ENCODE measurements at regions not wholly inside any gene's neighbourhood (a gene's known extent, or its start where the extent isn't known, plus 50 kb on each side); places are given as distances from the start of the nearest gene placed in this dataset.
"Not testable (repeated sequence)": the region's sequence is repeated elsewhere in the genome, so short reads cannot be mapped to it uniquely, and the experiment has no call there.

GRCh38 chr6:141541581-141542324, 591.0 kb upstream of the GJE1 start:
- H3K36me3 Mint-ChIP-seq (ENCODE audit: low read depth), result no peaks in the 10 kb centered on the region
- no peak for ATAC-seq
- no peak overlapping the region for H3K27ac Mint-ChIP-seq

GRCh38 chr6:141540207-141540606, 592.5 kb upstream of the GJE1 start:
- DNase-seq, result no peak
- Mint-ChIP-seq H3K4me3 (no peak overlapping the region), H3K27me3 (no peaks in the 10 kb centered on the region), H3K27ac (no peak overlapping the region), H3K36me3 (ENCODE audit: low read depth) (no peaks in the 10 kb centered on the region), H3K4me1 (peaks cover 5% of the 10 kb centered on the region)
- H3K9me3 ChIP-seq (ENCODE audit: control insufficient read depth, low read length, poor library complexity, severe bottlenecking), result no peaks in the 10 kb centered on the region
- no peak for ATAC-seq

More at GRCh38 chr6:141541581-141542324, 591.0 kb upstream of the GJE1 start:
- Mint-ChIP-seq H3K4me3 (no peak overlapping the region), H3K4me1 (peaks cover 5% of the 10 kb centered on the region), H3K27me3 (no peaks in the 10 kb centered on the region)
- no peak for DNase-seq
- H3K9me3 ChIP-seq (ENCODE audit: control insufficient read depth, low read length, poor library complexity, severe bottlenecking), result no peaks in the 10 kb centered on the region

- no peaks in the 10 kb centered on the region for H3K27me3 Mint-ChIP-seq
- ATAC-seq, result no peak
- no peak overlapping the region for H3K4me3 Mint-ChIP-seq
- H3K4me1 Mint-ChIP-seq, result peaks cover 5% of the 10 kb centered on the region
- H3K9me3 ChIP-seq (ENCODE audit: control insufficient read depth, low read length, poor library complexity, severe bottlenecking), result no peaks in the 10 kb centered on the region
- DNase-seq, result no peak
- H3K36me3 Mint-ChIP-seq (ENCODE audit: low read depth), result no peaks in the 10 kb centered on the region
- no peak overlapping the region for H3K27ac Mint-ChIP-seq
These were observed 593.1 kb upstream of the GJE1 start for GRCh38 chr6:141539617-141540016.

GRCh38 chr6:141532211-141532610, 600.5 kb upstream of the GJE1 start:
- Mint-ChIP-seq H3K27ac (no peak overlapping the region), H3K4me1 (no peaks in the 10 kb centered on the region), H3K36me3 (ENCODE audit: low read depth) (no peaks in the 10 kb centered on the region), H3K27me3 (no peaks in the 10 kb centered on the region), H3K4me3 (no peak overlapping the region)
- DNase-seq, result no peak
- no peak for ATAC-seq
- no peaks in the 10 kb centered on the region for H3K9me3 ChIP-seq (ENCODE audit: control insufficient read depth, low read length, poor library complexity, severe bottlenecking)

GRCh38 chr6:141531040-141531439, 601.7 kb upstream of the GJE1 start:
- H3K9me3 ChIP-seq (ENCODE audit: control insufficient read depth, low read length, poor library complexity, severe bottlenecking), result no peaks in the 10 kb centered on the region
- Mint-ChIP-seq H3K27ac (no peak overlapping the region), H3K4me3 (no peak overlapping the region), H3K4me1 (no peaks in the 10 kb centered on the region), H3K36me3 (ENCODE audit: low read depth) (no peaks in the 10 kb centered on the region), H3K27me3 (no peaks in the 10 kb centered on the region)
- ATAC-seq, result no peak
- no peak for DNase-seq

- no peak for DNase-seq
- Mint-ChIP-seq H3K4me3 (no peak overlapping the region), H3K36me3 (ENCODE audit: low read depth) (no peaks in the 10 kb centered on the region), H3K4me1 (no peaks in the 10 kb centered on the region), H3K27ac (no peak overlapping the region), H3K27me3 (no peaks in the 10 kb centered on the region)
- H3K9me3 ChIP-seq (ENCODE audit: control insufficient read depth, low read length, poor library complexity, severe bottlenecking), result no peaks in the 10 kb centered on the region
- no peak for ATAC-seq
These were observed 604.1 kb upstream of the GJE1 start for GRCh38 chr6:141528596-141528995.

- Mint-ChIP-seq H3K4me3 (no peak overlapping the region), H3K27me3 (no peaks in the 10 kb centered on the region)
- no peak for ATAC-seq
These were observed 605.7 kb upstream of the GJE1 start for GRCh38 chr6:141526985-141527384.

GRCh38 chr6:141521440-141521839, 611.3 kb upstream of the GJE1 start:
- Mint-ChIP-seq H3K4me1 (peaks cover 3% of the 10 kb centered on the region), H3K27me3 (no peaks in the 10 kb centered on the region), H3K27ac (no peak overlapping the region), H3K36me3 (ENCODE audit: low read depth) (no peaks in the 10 kb centered on the region), H3K4me3 (no peak overlapping the region)
- DNase-seq (no peak), ATAC-seq (no peak)
- H3K9me3 ChIP-seq (ENCODE audit: control insufficient read depth, low read length, poor library complexity, severe bottlenecking), result no peaks in the 10 kb centered on the region

More at GRCh38 chr6:141526985-141527384, 605.7 kb upstream of the GJE1 start:
- no peak for DNase-seq
- H3K4me1 Mint-ChIP-seq, result no peaks in the 10 kb centered on the region
- no peaks in the 10 kb centered on the region for H3K36me3 Mint-ChIP-seq (ENCODE audit: low read depth)
- H3K27ac Mint-ChIP-seq, result no peak overlapping the region
- no peaks in the 10 kb centered on the region for H3K9me3 ChIP-seq (ENCODE audit: control insufficient read depth, low read length, poor library complexity, severe bottlenecking)

- Mint-ChIP-seq H3K36me3 (ENCODE audit: low read depth) (no peaks in the 10 kb centered on the region), H3K4me1 (peaks cover 4% of the 10 kb centered on the region), H3K27ac (no peak overlapping the region), H3K4me3 (peak overlapping the region; percentile 39), H3K27me3 (no peaks in the 10 kb centered on the region)
- no peaks in the 10 kb centered on the region for H3K9me3 ChIP-seq (ENCODE audit: control insufficient read depth, low read length, poor library complexity, severe bottlenecking)
- no peak for DNase-seq
- no peak for ATAC-seq
These were observed 618.9 kb upstream of the GJE1 start for GRCh38 chr6:141513830-141514229.

- DNase-seq, result no peak
- no peaks in the 10 kb centered on the region for H3K27me3 Mint-ChIP-seq
- H3K36me3 Mint-ChIP-seq (ENCODE audit: low read depth), result no peaks in the 10 kb centered on the region
- no peak overlapping the region for H3K4me3 Mint-ChIP-seq
- no peaks in the 10 kb centered on the region for H3K9me3 ChIP-seq (ENCODE audit: control insufficient read depth, low read length, poor library complexity, severe bottlenecking)
- no peak overlapping the region for H3K27ac Mint-ChIP-seq
- ATAC-seq, result no peak
- peaks cover 4% of the 10 kb centered on the region for H3K4me1 Mint-ChIP-seq
These were observed 621.9 kb upstream of the GJE1 start for GRCh38 chr6:141510803-141511202.

- H3K27me3 Mint-ChIP-seq; H3K4me3 Mint-ChIP-seq; H3K36me3 Mint-ChIP-seq (ENCODE audit: low read depth); ATAC-seq; H3K9me3 ChIP-seq (ENCODE audit: control insufficient read depth, low read length, poor library complexity, severe bottlenecking); DNase-seq; H3K4me1 Mint-ChIP-seq; H3K27ac Mint-ChIP-seq: not testable (repeated sequence)
These were observed 626.7 kb upstream of the GJE1 start for GRCh38 chr6:141506062-141506461.

GRCh38 chr6:141504318-141504717, 628.4 kb upstream of the GJE1 start:
- not testable (repeated sequence) for H3K27me3 Mint-ChIP-seq; H3K4me3 Mint-ChIP-seq; H3K4me1 Mint-ChIP-seq; ATAC-seq; H3K27ac Mint-ChIP-seq; DNase-seq; H3K36me3 Mint-ChIP-seq (ENCODE audit: low read depth); H3K9me3 ChIP-seq (ENCODE audit: control insufficient read depth, low read length, poor library complexity, severe bottlenecking)

GRCh38 chr6:141501616-141502015, 631.1 kb upstream of the GJE1 start:
- Mint-ChIP-seq H3K27ac (no peak overlapping the region), H3K4me1 (no peaks in the 10 kb centered on the region), H3K36me3 (ENCODE audit: low read depth) (peaks cover 2% of the 10 kb centered on the region), H3K27me3 (no peaks in the 10 kb centered on the region), H3K4me3 (no peak overlapping the region)
- DNase-seq, result no peak
- no peaks in the 10 kb centered on the region for H3K9me3 ChIP-seq (ENCODE audit: control insufficient read depth, low read length, poor library complexity, severe bottlenecking)
- no peak for ATAC-seq

GRCh38 chr6:141498977-141499376, 633.7 kb upstream of the GJE1 start:
- H3K9me3 ChIP-seq (ENCODE audit: control insufficient read depth, low read length, poor library complexity, severe bottlenecking), result no peaks in the 10 kb centered on the region
- Mint-ChIP-seq H3K27me3 (no peaks in the 10 kb centered on the region), H3K4me1 (no peaks in the 10 kb centered on the region), H3K27ac (no peak overlapping the region), H3K4me3 (no peak overlapping the region), H3K36me3 (ENCODE audit: low read depth) (peaks cover 2% of the 10 kb centered on the region)
- no peak for DNase-seq
- no peak for ATAC-seq

All from T-helper 17 cell (primary cell).